Ovary (tissue), 1 donor: ENCODE measurements at regions not wholly inside any gene's neighbourhood (a gene's known extent, or its start where the extent isn't known, plus 50 kb on each side); places are given as distances from the start of the nearest gene placed in this dataset.

Source experiments
- EP300 ChIP-seq: sonication (generic); formaldehyde crosslinking; IDR thresholded peaks from one replicate; pipeline ENCODE4 v1.6.1; 2017; ENCODE audit warnings: antibody characterized with exemption
- POLR2A ChIP-seq: fragments of 450-650 bp; IDR thresholded peaks from one replicate; pipeline ENCODE4 v1.6.1; 2017; ENCODE audit warnings: antibody characterized with exemption, mild to moderate bottlenecking, moderate library complexity

- TF ChIP-seq EP300 = no peak
- TF ChIP-seq POLR2A = no peak
Observed at GRCh38 chr5:106106384-106106783, 1564.4 kb downstream of the EFNA5 start.
